Vagina (tissue), 2 donors: ENCODE measurements at regions not wholly inside any gene's neighbourhood (a gene's known extent, or its start where the extent isn't known, plus 50 kb on each side); places are given as distances from the start of the nearest gene placed in this dataset.

Source experiments
- POLR2A ChIP-seq, 2 donors: fragments of 450-650 bp; IDR thresholded peaks; one replicate each; pipeline ENCODE4 v1.6.1; 2017; ENCODE audit warnings: antibody characterized with exemption in 2 of 2, mild to moderate bottlenecking in 2 of 2, moderate library complexity in 2 of 2
- POLR2AphosphoS5 ChIP-seq, 2 donors: sonication (generic); formaldehyde crosslinking; IDR thresholded peaks; one replicate each; pipeline ENCODE4 v1.9.0; 2017; ENCODE audit warnings: antibody characterized with exemption in 2 of 2, mild to moderate bottlenecking in 2 of 2, low read depth in 1 of 2; ENCODE audit not compliant: insufficient read depth in 1 of 2
- TF ChIP-seq, protein P1 (sequence below), 3 experiments: fragments of 450-650 bp in 2 of 3; fragments of 200-600 bp in 1 of 3; sonication (generic) in 1 of 3; IDR thresholded peaks; one replicate each; pipeline ENCODE4 v1.5.1; 2017 to 2019; ENCODE audit warnings: antibody characterized with exemption in 3 of 3, mild to moderate bottlenecking in 2 of 3, moderate library complexity in 2 of 3

DNA sequence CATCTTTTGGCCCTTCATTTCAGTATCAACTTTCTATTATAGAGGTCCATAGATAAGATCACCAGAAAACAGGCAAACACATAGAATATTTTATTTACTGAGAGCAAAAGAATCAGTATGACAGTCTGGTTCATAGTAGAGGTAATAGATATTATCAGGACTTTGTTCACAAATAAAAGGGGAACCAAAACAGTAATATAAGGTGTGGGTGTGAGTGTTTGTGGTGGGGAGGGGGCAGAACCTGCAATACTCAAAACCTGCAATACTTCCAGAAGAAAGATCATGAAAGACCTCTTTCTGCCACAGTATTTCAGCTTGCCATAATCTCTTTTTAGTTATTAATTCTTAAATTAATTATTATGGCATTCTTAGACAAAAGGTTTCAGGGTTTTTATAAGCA lies 578.7 kb upstream of the SLITRK1 start:
- TF ChIP-seq POLR2A (IDR thresholded peaks at IDR 0.05) (no peak), POLR2AphosphoS5 (IDR thresholded peaks at IDR 0.05; ENCODE audit: insufficient read depth in 1 of 2, low read depth in 1 of 2) (no peak)
- TF ChIP-seq, protein P1, sequence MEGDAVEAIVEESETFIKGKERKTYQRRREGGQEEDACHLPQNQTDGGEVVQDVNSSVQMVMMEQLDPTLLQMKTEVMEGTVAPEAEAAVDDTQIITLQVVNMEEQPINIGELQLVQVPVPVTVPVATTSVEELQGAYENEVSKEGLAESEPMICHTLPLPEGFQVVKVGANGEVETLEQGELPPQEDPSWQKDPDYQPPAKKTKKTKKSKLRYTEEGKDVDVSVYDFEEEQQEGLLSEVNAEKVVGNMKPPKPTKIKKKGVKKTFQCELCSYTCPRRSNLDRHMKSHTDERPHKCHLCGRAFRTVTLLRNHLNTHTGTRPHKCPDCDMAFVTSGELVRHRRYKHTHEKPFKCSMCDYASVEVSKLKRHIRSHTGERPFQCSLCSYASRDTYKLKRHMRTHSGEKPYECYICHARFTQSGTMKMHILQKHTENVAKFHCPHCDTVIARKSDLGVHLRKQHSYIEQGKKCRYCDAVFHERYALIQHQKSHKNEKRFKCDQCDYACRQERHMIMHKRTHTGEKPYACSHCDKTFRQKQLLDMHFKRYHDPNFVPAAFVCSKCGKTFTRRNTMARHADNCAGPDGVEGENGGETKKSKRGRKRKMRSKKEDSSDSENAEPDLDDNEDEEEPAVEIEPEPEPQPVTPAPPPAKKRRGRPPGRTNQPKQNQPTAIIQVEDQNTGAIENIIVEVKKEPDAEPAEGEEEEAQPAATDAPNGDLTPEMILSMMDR (IDR thresholded peaks at IDR 0.05), result no peak
